ENCODE measurements at regions not wholly inside any gene's neighbourhood (a gene's known extent, or its start where the extent isn't known, plus 50 kb on each side); places are given as distances from the start of the nearest gene placed in this dataset.

DNA sequence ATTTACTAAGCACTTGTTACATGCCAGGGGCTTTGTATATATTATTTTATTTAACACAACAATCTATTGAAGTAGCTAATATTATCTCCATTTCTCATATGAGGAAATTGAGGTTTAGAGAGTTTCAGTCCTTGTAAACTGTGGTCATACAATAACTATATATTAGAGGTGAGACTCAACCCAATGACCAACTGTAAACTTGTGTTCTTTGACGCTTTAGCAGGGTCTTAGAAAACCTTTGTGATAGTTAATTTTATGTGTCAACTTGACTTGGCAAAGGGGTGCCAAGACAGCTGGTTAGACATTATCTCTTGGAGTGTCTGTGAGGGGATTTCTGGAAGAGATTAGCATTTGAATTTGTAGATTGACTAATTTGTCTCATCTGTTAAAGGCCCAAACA, 252.4 kb upstream of the B3GALT2 start:
- TF ChIP-seq EZH2 (IDR thresholded peaks at IDR 0.05; ENCODE audit: low read depth), result no peak
- TF ChIP-seq, protein P1, sequence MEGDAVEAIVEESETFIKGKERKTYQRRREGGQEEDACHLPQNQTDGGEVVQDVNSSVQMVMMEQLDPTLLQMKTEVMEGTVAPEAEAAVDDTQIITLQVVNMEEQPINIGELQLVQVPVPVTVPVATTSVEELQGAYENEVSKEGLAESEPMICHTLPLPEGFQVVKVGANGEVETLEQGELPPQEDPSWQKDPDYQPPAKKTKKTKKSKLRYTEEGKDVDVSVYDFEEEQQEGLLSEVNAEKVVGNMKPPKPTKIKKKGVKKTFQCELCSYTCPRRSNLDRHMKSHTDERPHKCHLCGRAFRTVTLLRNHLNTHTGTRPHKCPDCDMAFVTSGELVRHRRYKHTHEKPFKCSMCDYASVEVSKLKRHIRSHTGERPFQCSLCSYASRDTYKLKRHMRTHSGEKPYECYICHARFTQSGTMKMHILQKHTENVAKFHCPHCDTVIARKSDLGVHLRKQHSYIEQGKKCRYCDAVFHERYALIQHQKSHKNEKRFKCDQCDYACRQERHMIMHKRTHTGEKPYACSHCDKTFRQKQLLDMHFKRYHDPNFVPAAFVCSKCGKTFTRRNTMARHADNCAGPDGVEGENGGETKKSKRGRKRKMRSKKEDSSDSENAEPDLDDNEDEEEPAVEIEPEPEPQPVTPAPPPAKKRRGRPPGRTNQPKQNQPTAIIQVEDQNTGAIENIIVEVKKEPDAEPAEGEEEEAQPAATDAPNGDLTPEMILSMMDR (conservative IDR thresholded peaks at IDR 0.05), result no peak

Measured in PC-9 (cell line).